Cardiac fibroblast (primary cell): ENCODE measurements at regions not wholly inside any gene's neighbourhood (a gene's known extent, or its start where the extent isn't known, plus 50 kb on each side); places are given as distances from the start of the nearest gene placed in this dataset.

Source experiments
- DNase-seq, 2 donors: peaks; one replicate each; pipeline versions ENCODE4 v3.0.0 to v3.0.0-alpha.2; 2010; ENCODE audit warnings: low read depth in 2 of 2
- H3K4me3 ChIP-seq, 2 donors: replicated peaks in 1 of 2; 1 replicate in 1 of 2; 2 replicates in 1 of 2; pipeline ENCODE4 v1.5.1; 2011; ENCODE audit warnings: low read depth in 2 of 2, low read length in 2 of 2, mild to moderate bottlenecking in 2 of 2, moderate library complexity in 1 of 2
- TF ChIP-seq, protein P1 (sequence below): IDR thresholded peaks from one replicate; pipeline ENCODE4 v1.5.1; 2011; ENCODE audit warnings: low read depth, mild to moderate bottlenecking, low read length, inconsistent platforms

DNA sequence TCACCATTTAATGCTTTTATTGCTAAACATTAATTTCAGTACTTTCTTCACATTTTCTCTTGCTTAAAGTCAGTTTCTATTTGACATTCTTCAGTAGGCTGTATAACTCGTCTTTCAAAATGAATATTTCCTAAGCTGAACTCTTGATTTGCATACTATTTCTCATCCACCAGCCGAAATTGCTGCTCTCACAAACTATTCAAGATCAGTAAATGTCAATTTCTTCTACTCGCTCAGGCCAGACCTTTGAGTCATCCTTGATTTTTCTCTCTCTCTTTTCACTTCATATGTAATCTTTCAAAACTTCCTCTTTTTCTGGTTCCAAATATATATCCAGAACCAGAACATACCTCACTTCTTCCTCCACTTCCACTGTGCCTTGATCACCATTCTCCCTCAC lies 990.0 kb downstream of the KCNT2 start:
- TF ChIP-seq, protein P1, sequence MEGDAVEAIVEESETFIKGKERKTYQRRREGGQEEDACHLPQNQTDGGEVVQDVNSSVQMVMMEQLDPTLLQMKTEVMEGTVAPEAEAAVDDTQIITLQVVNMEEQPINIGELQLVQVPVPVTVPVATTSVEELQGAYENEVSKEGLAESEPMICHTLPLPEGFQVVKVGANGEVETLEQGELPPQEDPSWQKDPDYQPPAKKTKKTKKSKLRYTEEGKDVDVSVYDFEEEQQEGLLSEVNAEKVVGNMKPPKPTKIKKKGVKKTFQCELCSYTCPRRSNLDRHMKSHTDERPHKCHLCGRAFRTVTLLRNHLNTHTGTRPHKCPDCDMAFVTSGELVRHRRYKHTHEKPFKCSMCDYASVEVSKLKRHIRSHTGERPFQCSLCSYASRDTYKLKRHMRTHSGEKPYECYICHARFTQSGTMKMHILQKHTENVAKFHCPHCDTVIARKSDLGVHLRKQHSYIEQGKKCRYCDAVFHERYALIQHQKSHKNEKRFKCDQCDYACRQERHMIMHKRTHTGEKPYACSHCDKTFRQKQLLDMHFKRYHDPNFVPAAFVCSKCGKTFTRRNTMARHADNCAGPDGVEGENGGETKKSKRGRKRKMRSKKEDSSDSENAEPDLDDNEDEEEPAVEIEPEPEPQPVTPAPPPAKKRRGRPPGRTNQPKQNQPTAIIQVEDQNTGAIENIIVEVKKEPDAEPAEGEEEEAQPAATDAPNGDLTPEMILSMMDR, result no peak
- DNase-seq, result no peak
- H3K4me3 ChIP-seq, result no peak overlapping the region

DNA sequence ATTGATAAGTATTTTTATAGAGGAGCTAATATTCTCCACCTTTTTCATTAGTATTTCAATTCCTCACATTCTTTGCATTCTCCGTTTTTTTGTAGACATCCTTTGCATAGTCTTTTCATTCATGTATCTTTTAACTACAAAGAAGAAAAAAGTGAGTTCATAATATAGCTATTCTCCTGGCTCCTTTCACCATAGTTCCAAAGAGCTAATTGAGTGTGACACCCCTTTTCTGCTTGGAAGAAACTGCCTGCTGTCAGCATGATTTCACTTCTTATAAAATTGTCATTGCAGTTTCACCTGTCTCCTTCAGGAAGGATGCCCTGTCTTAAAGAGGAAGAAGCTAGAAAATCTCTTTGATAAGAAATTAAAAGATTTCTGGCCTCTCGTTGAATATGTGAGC lies 991.1 kb downstream of the KCNT2 start:
- H3K4me3 ChIP-seq, result no peak overlapping the region
- no peak for DNase-seq
- TF ChIP-seq, protein P1, result no peak

DNA sequence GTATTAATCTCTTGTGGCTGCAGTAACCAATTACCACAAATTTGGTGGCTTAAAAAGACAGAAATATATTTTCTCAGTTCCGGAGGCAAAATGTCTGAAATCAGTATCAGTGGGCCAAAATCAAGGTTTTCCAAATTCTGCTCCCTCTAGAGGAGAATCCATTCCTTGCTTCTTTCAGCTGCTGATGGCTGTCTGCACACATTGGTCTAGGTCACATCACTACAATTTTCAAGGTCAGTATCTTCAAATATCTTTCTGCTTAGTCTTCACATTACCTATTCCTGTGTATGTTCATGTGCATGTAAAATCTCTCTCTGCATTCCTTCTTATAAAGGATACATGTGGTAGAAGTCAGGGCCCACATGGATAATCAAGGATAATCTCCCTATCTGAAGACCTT lies 999.4 kb downstream of the KCNT2 start:
- no peak for DNase-seq
- H3K4me3 ChIP-seq, result no peak overlapping the region
- TF ChIP-seq, protein P1, result no peak

DNA sequence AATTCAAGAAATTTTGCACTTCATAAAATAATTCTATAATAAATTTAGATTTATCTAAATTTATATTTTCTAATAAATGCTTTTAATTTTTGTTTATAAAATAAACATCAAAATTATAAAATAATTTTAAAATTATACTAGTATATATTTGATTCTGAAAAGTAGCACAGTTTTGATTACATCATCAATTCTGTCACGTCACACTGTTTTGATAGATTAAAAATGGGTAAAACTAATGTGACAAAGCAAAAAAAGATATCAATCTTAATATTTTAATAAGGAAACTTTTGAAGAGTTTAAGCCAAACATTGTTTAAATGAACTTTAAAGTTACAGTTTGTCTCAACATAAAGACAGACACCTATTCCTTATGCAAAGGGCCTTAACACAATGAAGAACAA lies 1001.8 kb downstream of the KCNT2 start:
- DNase-seq, result no peak
- no peak overlapping the region for H3K4me3 ChIP-seq
- TF ChIP-seq, protein P1, result no peak

DNA sequence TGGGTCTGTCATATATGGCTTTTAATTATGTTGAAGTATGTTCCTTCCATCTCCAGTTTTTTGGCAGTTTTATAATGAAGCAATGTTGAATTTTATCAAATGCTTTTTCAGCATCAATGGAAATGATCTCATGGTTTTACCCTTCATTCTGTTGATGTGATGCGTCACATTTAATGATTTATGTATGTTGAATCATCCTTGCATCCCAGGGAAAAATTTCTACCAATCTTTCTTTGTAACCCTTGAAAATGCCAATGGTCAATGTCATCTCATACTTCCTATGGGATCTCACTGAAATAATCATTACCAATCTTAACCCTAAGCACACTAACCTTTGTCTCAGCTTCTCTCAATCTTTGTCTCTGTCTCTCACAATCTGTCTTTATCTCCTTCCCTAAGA lies 1004.0 kb downstream of the KCNT2 start:
- TF ChIP-seq, protein P1, result no peak
- no peak for DNase-seq
- no peak overlapping the region for H3K4me3 ChIP-seq

DNA sequence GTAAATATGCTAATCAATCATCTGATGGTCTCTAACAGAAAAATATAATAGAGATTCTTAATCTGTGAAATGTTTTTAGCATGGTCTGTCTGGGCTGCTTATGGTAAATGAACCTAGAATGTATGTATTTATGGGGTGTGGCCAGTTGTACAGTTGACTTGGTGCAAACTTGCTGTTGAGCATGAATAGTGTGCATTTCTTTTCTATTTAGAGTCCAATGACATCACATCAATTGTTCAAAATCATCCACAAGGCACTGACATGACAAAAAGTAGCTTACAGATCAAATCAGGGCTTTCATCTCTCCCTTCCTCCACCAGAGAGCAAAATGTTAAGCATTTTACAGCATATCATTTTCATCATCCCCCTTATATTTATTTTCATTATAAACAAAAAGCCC lies 1010.3 kb downstream of the KCNT2 start:
- no peak for DNase-seq
- TF ChIP-seq, protein P1, result no peak
- H3K4me3 ChIP-seq, result no peak overlapping the region

DNA sequence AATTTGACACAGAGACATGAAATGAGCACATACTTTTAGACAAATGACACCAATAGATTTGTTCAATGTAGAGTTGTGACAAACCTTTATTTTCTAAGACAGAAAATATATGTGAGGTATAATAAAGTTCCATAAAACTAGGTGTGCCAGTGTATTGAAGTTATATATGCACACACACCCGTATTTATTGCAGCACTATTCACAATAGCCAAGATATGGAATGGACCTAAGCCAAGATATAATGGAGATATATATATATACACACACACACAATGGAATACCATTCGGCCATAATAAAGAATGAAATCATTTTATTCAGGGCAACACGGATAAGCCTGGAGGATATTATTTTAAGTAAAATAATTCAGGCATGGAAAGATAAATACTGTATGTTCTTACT lies 1013.5 kb downstream of the KCNT2 start:
- H3K4me3 ChIP-seq, result no peak overlapping the region
- no peak for DNase-seq
- TF ChIP-seq, protein P1, result no peak
